CD4-positive, alpha-beta T cell (primary cell): ENCODE measurements at regions not wholly inside any gene's neighbourhood (a gene's known extent, or its start where the extent isn't known, plus 50 kb on each side); places are given as distances from the start of the nearest gene placed in this dataset.

Experiments
- ATAC-seq: fragments of 200-7000 bp; cut with Tn5 transposase; one replicate; pipeline ENCODE4 v1.10.0; 2022; ENCODE audit warnings: mild to moderate bottlenecking; ENCODE audit not compliant: poor library complexity
- CTCF ChIA-PET: fragments of 350-600 bp; sonication (Branson Sonifier 250); formaldehyde crosslinking; loops from one replicate; lab custom pipeline; 2021; ENCODE audit warnings: antibody characterized with exemption, inconsistent platforms; lab: Charles Lee
- POLR2A ChIA-PET: fragments of 350-600 bp; sonication (Branson Sonifier 250); formaldehyde crosslinking; loops from one replicate; lab custom pipeline; 2021; ENCODE audit warnings: antibody characterized with exemption, inconsistent platforms; lab: Charles Lee
- DNase-seq, 14 experiments: peaks; one replicate each; pipeline ENCODE4 v3.0.0-alpha.2; 2013 to 2020; ENCODE audit warnings: mixed read lengths in 2 of 14
- H3K27ac ChIP-seq, 2 donors: one replicate each; pipeline versions ENCODE4 v1.5.1 to v1.7.0; 2013; ENCODE audit warnings: low read length in 2 of 2, low read depth in 1 of 2, mild to moderate bottlenecking in 1 of 2
- H3K27me3 ChIP-seq, 2 experiments: 1 replicate in 1 of 2; 2 replicates in 1 of 2; pipeline versions ENCODE4 v1.6.1 to v1.7.0; 2013; ENCODE audit warnings: low read length in 2 of 2, control low read depth in 1 of 2, mild to moderate bottlenecking in 1 of 2, moderate library complexity in 1 of 2; ENCODE audit not compliant: insufficient read depth in 2 of 2, control insufficient read depth in 1 of 2
- H3K36me3 ChIP-seq: one replicate; pipeline ENCODE4 v1.6.1; 2013; ENCODE audit warnings: low read length, control low read depth; ENCODE audit not compliant: insufficient read depth
- H3K4me1 ChIP-seq: one replicate; pipeline ENCODE4 v1.6.1; 2013; ENCODE audit warnings: low read length, control low read depth; ENCODE audit not compliant: insufficient read depth
- H3K4me3 ChIP-seq: one replicate; pipeline ENCODE4 v1.5.1; 2013; ENCODE audit warnings: mild to moderate bottlenecking, low read length, moderate library complexity
- H3K9me3 ChIP-seq, 2 experiments: 1 replicate in 1 of 2; 2 replicates in 1 of 2; pipeline versions ENCODE4 v1.6.1 to v1.7.0; 2013; ENCODE audit warnings: low read length in 2 of 2, mild to moderate bottlenecking in 2 of 2, control low read depth in 1 of 2, moderate library complexity in 1 of 2; ENCODE audit not compliant: control insufficient read depth in 1 of 2, insufficient read depth in 1 of 2
- H3K27ac Mint-ChIP-seq: one replicate; pipeline ENCODE4 v1.8.0; 2020; ENCODE audit warnings: mixed read lengths
- H3K27me3 Mint-ChIP-seq: one replicate; pipeline ENCODE4 v1.8.0; 2021; ENCODE audit warnings: mixed read lengths
- H3K36me3 Mint-ChIP-seq: one replicate; pipeline ENCODE4 v1.8.0; 2021; ENCODE audit warnings: low read depth, mixed read lengths
- H3K4me1 Mint-ChIP-seq: one replicate; pipeline ENCODE4 v1.8.0; 2021; ENCODE audit warnings: low read depth, mixed read lengths
- H3K4me3 Mint-ChIP-seq: one replicate; pipeline ENCODE4 v1.8.0; 2020; ENCODE audit warnings: mild to moderate bottlenecking, mixed read lengths
- H3K9me3 Mint-ChIP-seq: one replicate; pipeline ENCODE4 v1.8.0; 2020; ENCODE audit warnings: mixed read lengths
- intact Hi-C, 2 experiments: fragments of 100-400 bp; cut with DNase I in 1 of 2; cut with micrococcal nuclease in 1 of 2; formaldehyde crosslinking; loops; one replicate each; pipeline versions ENCODE4 v1.15.1 to v1.9.0; 2023 to 2025; cut with DNase I, micrococcal nuclease
- TF ChIP-seq, protein P1 (sequence below): fragments of 200-600 bp; IDR thresholded peaks from one replicate; pipeline ENCODE4 v1.8.0; 2022; ENCODE audit warnings: antibody characterized with exemption, mild to moderate bottlenecking

DNA sequence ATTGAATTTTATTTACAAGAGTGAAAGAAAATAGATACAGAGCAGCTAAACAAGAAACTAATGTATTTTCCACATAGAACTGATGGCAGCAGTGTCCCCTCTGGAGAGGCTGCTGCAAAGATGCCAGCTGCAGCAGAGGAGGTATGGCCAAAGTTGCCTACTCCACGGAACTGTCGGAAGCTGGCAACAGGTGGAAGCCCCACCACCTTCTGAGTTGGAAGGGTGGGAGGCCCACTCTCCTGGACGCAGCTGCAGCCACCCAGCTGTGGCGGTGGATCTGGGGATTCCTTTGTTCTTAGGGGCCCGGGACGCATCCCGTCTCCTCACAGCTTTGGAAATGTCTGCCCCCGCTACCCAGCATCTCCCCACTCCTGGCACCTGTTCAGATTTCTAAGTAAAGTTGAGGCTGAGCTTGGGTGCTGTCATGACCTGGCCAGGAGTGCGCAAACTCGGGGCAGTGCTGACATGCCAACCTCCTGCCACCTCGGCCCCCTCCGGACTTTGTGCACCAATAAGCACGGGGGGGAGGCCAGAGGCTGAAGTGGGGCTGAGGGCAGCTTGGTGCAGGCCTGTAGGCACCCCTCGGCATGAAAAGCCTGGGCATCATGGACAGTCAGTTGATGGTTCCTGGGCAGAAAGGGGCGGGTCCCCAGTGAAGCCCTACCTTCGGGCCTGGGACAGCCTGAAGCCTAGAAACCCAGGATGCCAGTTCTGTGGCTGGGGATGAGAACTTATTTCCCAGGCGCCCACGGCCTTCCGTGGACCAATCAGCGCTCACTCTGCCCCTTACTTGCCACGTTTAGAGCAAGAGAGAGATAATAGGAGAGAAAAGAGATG lies 1071.4 kb downstream of the JRKL start:
- DNase-seq (peak in 1 of 14 experiments; percentile 7), ATAC-seq (no peak)
- POLR2A ChIA-PET: no interaction called here

DNA sequence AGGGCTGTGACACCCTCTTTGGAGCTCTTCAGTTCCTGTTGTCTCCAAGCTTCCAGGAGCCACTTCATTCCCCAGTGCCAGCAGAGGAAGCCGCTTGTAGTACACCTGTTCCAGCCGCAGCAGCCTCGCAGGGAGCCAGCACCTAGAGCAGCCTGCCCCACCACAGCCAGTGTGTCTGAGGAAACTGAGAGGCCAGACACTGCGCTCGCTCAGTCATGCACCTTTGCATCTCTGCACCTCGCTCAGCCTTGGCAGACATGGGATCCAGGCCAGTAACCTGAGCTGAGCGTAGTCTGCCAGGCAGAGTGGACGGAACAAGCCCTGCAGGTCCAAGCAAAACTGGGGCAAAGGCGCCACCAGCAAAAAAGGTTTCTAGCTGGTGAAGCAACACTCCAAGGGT lies 1072.1 kb downstream of the JRKL start:
- no peak overlapping the region for H3K4me3 ChIP-seq
- H3K27me3 ChIP-seq: no peaks in the 10 kb centered on the region
- Mint-ChIP-seq H3K27me3 (no peaks in the 10 kb centered on the region), H3K27ac (no peak overlapping the region), H3K9me3 (peaks cover 13% of the 10 kb centered on the region), H3K4me1 (no peaks in the 10 kb centered on the region), H3K4me3 (no peak overlapping the region), H3K36me3 (no peaks in the 10 kb centered on the region)
- H3K27ac ChIP-seq: no peak overlapping the region
- no peaks in the 10 kb centered on the region for H3K36me3 ChIP-seq
- ATAC-seq (no peak), DNase-seq (no peak)
- POLR2A ChIA-PET: no interaction called here
- CTCF ChIA-PET: no interaction called here
- H3K4me1 ChIP-seq: no peaks in the 10 kb centered on the region
- H3K9me3 ChIP-seq: peaks cover 9 to 21% of the 10 kb centered on the region in 2 experiments
- TF ChIP-seq, protein P1, sequence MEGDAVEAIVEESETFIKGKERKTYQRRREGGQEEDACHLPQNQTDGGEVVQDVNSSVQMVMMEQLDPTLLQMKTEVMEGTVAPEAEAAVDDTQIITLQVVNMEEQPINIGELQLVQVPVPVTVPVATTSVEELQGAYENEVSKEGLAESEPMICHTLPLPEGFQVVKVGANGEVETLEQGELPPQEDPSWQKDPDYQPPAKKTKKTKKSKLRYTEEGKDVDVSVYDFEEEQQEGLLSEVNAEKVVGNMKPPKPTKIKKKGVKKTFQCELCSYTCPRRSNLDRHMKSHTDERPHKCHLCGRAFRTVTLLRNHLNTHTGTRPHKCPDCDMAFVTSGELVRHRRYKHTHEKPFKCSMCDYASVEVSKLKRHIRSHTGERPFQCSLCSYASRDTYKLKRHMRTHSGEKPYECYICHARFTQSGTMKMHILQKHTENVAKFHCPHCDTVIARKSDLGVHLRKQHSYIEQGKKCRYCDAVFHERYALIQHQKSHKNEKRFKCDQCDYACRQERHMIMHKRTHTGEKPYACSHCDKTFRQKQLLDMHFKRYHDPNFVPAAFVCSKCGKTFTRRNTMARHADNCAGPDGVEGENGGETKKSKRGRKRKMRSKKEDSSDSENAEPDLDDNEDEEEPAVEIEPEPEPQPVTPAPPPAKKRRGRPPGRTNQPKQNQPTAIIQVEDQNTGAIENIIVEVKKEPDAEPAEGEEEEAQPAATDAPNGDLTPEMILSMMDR: no peak
- intact Hi-C loops: no loop called here

More for the DNA sequence above, 1071.4 kb downstream of the JRKL start:
- Histone ChIP-seq H3K36me3 (no peaks in the 10 kb centered on the region), H3K4me1 (no peaks in the 10 kb centered on the region), H3K4me3 (no peak overlapping the region), H3K27ac (no peak overlapping the region), H3K9me3 (peaks cover 9 to 21% of the 10 kb centered on the region in 2 experiments), H3K27me3 (no peaks in the 10 kb centered on the region)
- Mint-ChIP-seq H3K27ac (no peak overlapping the region), H3K36me3 (no peaks in the 10 kb centered on the region), H3K9me3 (peaks cover 10% of the 10 kb centered on the region), H3K4me1 (no peaks in the 10 kb centered on the region), H3K4me3 (no peak overlapping the region), H3K27me3 (no peaks in the 10 kb centered on the region)
- CTCF ChIA-PET: no interaction called here
- intact Hi-C loops: no loop called here
- TF ChIP-seq, protein P1: no peak

DNA sequence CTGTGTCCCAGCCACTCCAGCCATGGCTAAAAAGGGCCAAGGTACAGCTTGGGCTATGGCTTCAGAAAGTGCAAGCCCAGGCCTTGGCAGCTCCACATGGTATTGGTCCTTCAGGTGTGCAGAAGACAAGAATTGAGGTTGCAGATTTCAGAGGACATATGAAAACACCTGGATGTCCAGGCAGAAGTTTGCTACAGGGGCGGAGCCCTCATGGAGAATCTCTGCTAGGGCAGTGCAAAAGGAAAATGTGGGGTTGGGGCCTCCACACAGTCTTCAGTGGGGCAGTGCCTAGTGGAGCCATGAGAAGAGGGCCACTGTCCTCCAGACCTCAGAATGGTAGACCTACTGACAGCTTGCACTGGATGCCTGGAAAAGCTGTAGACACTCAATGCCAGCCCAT lies 1074.1 kb downstream of the JRKL start:
- H3K9me3 Mint-ChIP-seq: peaks cover 15% of the 10 kb centered on the region
- DNase-seq: no peak
- peaks cover 9 to 21% of the 10 kb centered on the region in 2 experiments for H3K9me3 ChIP-seq
- no peaks in the 10 kb centered on the region for H3K4me1 ChIP-seq
- TF ChIP-seq, protein P1: no peak
- ATAC-seq: no peak
- POLR2A ChIA-PET: no interaction called here
- H3K27me3 Mint-ChIP-seq: no peaks in the 10 kb centered on the region
- no peaks in the 10 kb centered on the region for H3K36me3 ChIP-seq
- no peak overlapping the region for H3K27ac Mint-ChIP-seq
- H3K27ac ChIP-seq: no peak overlapping the region
- CTCF ChIA-PET: no interaction called here
- H3K4me3 ChIP-seq: no peak overlapping the region
- no peak overlapping the region for H3K4me3 Mint-ChIP-seq
- H3K27me3 ChIP-seq: no peaks in the 10 kb centered on the region
- no peaks in the 10 kb centered on the region for H3K4me1 Mint-ChIP-seq
- H3K36me3 Mint-ChIP-seq: no peaks in the 10 kb centered on the region
- intact Hi-C loops: no loop called here
